ENCODE measurements at regions not wholly inside any gene's neighbourhood (a gene's known extent, or its start where the extent isn't known, plus 50 kb on each side); places are given as distances from the start of the nearest gene placed in this dataset.
A peak's percentile ranks its signal among the peaks of the same experiment; 100 is the strongest.

DNA sequence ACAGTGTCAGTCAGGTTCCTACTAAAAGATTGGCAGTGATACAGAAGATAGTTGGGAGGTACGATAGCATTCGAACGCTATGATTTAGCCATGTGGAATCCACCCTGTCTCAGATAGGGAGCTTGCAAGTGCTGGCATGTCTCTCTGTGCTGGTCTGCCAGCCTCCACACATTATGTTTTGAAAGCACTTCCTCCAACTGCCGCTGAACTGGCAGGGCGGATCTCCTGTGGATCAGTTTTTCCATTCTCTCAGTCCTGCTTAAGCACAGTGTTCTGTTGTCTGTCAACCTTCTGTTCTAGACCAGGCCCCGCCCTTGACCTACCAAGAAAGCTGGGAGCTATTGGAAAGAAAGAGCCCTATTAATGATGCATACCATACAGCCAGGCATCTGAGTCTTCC, 65.5 kb upstream of the PALMD start:
- no peak overlapping the region for H3K4me3 Mint-ChIP-seq (ENCODE audit: unreplicated experiment)
- H3K27ac Mint-ChIP-seq (ENCODE audit: unreplicated experiment), result peak overlapping the region; percentile 43
- no peak for DNase-seq (ENCODE audit: extremely low spot score, unreplicated experiment)
- TF ChIP-seq, protein P1, sequence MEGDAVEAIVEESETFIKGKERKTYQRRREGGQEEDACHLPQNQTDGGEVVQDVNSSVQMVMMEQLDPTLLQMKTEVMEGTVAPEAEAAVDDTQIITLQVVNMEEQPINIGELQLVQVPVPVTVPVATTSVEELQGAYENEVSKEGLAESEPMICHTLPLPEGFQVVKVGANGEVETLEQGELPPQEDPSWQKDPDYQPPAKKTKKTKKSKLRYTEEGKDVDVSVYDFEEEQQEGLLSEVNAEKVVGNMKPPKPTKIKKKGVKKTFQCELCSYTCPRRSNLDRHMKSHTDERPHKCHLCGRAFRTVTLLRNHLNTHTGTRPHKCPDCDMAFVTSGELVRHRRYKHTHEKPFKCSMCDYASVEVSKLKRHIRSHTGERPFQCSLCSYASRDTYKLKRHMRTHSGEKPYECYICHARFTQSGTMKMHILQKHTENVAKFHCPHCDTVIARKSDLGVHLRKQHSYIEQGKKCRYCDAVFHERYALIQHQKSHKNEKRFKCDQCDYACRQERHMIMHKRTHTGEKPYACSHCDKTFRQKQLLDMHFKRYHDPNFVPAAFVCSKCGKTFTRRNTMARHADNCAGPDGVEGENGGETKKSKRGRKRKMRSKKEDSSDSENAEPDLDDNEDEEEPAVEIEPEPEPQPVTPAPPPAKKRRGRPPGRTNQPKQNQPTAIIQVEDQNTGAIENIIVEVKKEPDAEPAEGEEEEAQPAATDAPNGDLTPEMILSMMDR (IDR thresholded peaks at IDR 0.05), result no peak
- no peaks in the 10 kb centered on the region for H3K36me3 Mint-ChIP-seq (ENCODE audit: unreplicated experiment)
- no peaks in the 10 kb centered on the region for H3K9me3 Mint-ChIP-seq (ENCODE audit: unreplicated experiment)
- no peaks in the 10 kb centered on the region for H3K27me3 Mint-ChIP-seq (ENCODE audit: unreplicated experiment)
- H3K4me1 Mint-ChIP-seq (ENCODE audit: unreplicated experiment), result peaks cover 12% of the 10 kb centered on the region

DNA sequence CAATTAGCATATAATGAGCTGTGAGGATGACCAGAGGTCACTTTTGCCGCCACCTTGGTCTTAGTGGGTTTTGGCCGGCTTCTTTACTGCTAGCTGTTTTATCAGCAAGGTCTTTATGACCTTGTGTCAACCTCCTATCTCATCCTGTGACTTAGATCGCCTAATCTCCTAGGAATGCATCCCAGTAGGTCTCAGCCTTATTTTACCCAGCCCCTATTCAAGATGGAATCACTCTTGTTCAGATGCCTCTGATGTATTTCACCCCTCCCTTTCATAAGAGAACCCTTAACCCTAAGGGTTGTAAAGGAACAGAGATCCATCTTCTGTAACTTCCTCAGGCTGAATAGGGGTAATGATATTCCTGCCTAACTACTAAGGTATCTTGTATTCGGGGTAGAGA, 58.9 kb upstream of the PALMD start:
- H3K36me3 Mint-ChIP-seq (ENCODE audit: unreplicated experiment), result no peaks in the 10 kb centered on the region
- H3K9me3 Mint-ChIP-seq (ENCODE audit: unreplicated experiment), result no peaks in the 10 kb centered on the region
- no peak overlapping the region for H3K27ac Mint-ChIP-seq (ENCODE audit: unreplicated experiment)
- H3K27me3 Mint-ChIP-seq (ENCODE audit: unreplicated experiment), result no peaks in the 10 kb centered on the region
- TF ChIP-seq, protein P1 (IDR thresholded peaks at IDR 0.05), result no peak
- no peak overlapping the region for H3K4me3 Mint-ChIP-seq (ENCODE audit: unreplicated experiment)
- no peak for DNase-seq (ENCODE audit: extremely low spot score, unreplicated experiment)
- H3K4me1 Mint-ChIP-seq (ENCODE audit: unreplicated experiment), result peaks cover 29% of the 10 kb centered on the region

DNA sequence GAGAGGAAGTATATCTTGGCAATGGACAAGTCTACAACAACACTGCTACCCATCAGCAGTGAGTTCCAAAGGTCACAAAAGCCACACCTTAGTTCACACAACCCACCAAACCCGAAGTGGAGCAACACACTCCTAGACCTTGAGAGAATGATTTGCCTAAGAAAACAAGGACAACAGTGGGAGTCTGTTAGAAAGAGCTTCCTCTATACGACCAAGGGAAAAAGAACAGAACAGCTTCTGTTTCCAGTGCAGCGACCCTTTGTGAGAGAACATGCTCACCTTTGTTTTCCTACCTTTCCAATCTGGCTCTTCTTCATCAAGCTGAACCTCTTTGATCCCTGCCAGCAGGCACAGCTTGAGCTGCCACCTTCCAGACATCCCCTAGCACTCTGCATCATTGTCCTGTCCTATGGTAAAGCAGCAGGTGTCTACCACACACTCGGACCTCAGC, 56.7 kb upstream of the PALMD start:
- H3K4me3 Mint-ChIP-seq (ENCODE audit: unreplicated experiment), result no peak overlapping the region
- no peaks in the 10 kb centered on the region for H3K9me3 Mint-ChIP-seq (ENCODE audit: unreplicated experiment)
- TF ChIP-seq, protein P1 (IDR thresholded peaks at IDR 0.05), result no peak
- H3K27me3 Mint-ChIP-seq (ENCODE audit: unreplicated experiment), result no peaks in the 10 kb centered on the region
- H3K4me1 Mint-ChIP-seq (ENCODE audit: unreplicated experiment), result peaks cover 33% of the 10 kb centered on the region
- DNase-seq (ENCODE audit: extremely low spot score, unreplicated experiment), result no peak
- peaks cover 3% of the 10 kb centered on the region for H3K36me3 Mint-ChIP-seq (ENCODE audit: unreplicated experiment)
- peak overlapping the region; percentile 97 for H3K27ac Mint-ChIP-seq (ENCODE audit: unreplicated experiment)

DNA sequence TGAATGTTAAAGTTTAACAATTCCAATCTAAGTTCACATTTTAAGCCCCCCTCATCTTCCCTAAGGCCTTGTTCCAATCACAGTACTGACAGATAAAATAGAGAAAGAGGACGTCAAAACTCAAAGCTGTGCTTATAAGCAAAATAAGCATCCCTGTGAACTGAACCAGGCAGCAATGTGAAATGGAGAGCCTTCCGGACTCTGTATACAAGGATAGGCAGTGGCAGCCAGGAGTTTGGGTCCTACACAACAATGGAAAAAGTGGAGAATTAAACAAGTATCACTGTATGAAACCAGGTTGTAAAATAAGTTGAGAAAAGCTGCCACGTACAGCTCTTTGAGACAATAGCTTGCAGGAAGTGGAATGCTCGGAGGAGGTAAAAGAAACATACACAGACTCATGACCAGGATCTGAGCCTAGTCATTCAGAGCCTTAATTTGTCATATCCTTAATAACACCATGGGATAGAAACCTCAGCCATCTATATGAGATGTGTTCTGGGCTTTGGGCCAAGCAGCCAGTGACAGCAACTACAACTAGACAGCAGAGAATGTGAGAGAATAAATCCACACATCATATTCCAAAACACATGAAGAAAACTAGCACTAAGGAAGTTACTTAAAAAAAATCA, 55.2 kb upstream of the PALMD start:
- Mint-ChIP-seq H3K36me3 (ENCODE audit: unreplicated experiment) (peaks cover 3% of the 10 kb centered on the region), H3K9me3 (ENCODE audit: unreplicated experiment) (no peaks in the 10 kb centered on the region), H3K4me3 (ENCODE audit: unreplicated experiment) (no peak overlapping the region), H3K27ac (ENCODE audit: unreplicated experiment) (peak overlapping the region; percentile 97), H3K27me3 (ENCODE audit: unreplicated experiment) (no peaks in the 10 kb centered on the region), H3K4me1 (ENCODE audit: unreplicated experiment) (peaks cover 45% of the 10 kb centered on the region)
- TF ChIP-seq, protein P1 (IDR thresholded peaks at IDR 0.05), result no peak
- DNase-seq (ENCODE audit: extremely low spot score, unreplicated experiment), result no peak

DNA sequence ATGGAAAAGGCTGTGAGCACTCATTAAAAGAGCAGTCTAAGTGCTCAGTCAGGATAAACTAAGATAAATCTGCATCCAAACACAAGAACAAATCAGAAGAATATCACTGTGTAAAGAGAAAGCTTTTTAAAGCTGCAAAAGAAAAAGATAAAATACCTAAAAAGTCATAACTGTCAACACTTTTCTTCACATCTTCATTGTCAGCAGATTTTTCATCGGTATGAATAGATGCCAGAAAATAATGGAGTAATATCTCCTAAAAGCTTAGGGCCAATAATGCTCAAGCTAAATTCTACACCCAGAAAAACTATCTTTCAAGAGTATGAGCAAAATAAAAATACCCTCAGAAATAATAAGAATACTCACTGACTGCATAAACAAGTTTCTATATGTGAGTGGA, 54.0 kb upstream of the PALMD start:
- Mint-ChIP-seq H3K27me3 (ENCODE audit: unreplicated experiment) (no peaks in the 10 kb centered on the region), H3K36me3 (ENCODE audit: unreplicated experiment) (peaks cover 3% of the 10 kb centered on the region), H3K9me3 (ENCODE audit: unreplicated experiment) (peaks cover 2% of the 10 kb centered on the region), H3K27ac (ENCODE audit: unreplicated experiment) (no peak overlapping the region), H3K4me1 (ENCODE audit: unreplicated experiment) (peaks cover 45% of the 10 kb centered on the region), H3K4me3 (ENCODE audit: unreplicated experiment) (no peak overlapping the region)
- no peak for DNase-seq (ENCODE audit: extremely low spot score, unreplicated experiment)
- TF ChIP-seq, protein P1 (IDR thresholded peaks at IDR 0.05), result no peak

All from osteocyte (in vitro differentiated cells).